Mesenchymal stem cell (in vitro differentiated cells and primary cell): ENCODE measurements at regions not wholly inside any gene's neighbourhood (a gene's known extent, or its start where the extent isn't known, plus 50 kb on each side); places are given as distances from the start of the nearest gene placed in this dataset.

Experiments used
- DNase-seq: peaks from one replicate; pipeline ENCODE4 v3.0.0-alpha.2; 2013
- H2AFZ ChIP-seq: one replicate; pipeline ENCODE4 v1.6.1; 2013; ENCODE audit warnings: low read depth, mild to moderate bottlenecking, control low read depth, inconsistent platforms, low read length, moderate library complexity
- H2AK5ac ChIP-seq: 2 replicates; pipeline ENCODE4 v1.6.1; 2013; ENCODE audit warnings: low read length, moderate library complexity, mild to moderate bottlenecking, inconsistent platforms; ENCODE audit not compliant: severe bottlenecking
- H2BK120ac ChIP-seq: one replicate; pipeline ENCODE4 v1.6.1; 2013; ENCODE audit warnings: low read depth, mild to moderate bottlenecking, inconsistent platforms, low read length, moderate library complexity
- H2BK12ac ChIP-seq, 2 experiments: one replicate each; pipeline ENCODE4 v1.6.1; 2013; ENCODE audit warnings: inconsistent platforms in 2 of 2, low read length in 2 of 2, mild to moderate bottlenecking in 2 of 2, moderate library complexity in 2 of 2, control low read depth in 1 of 2
- H2BK15ac ChIP-seq: one replicate; pipeline ENCODE4 v1.6.1; 2013; ENCODE audit warnings: mild to moderate bottlenecking, low read depth, inconsistent platforms; ENCODE audit not compliant: poor library complexity, severe bottlenecking
- H2BK5ac ChIP-seq: 2 replicates; pipeline ENCODE4 v1.6.1; 2013; ENCODE audit warnings: low read depth, mild to moderate bottlenecking, low read length, control low read depth, inconsistent platforms; ENCODE audit not compliant: poor library complexity, severe bottlenecking
- H3K14ac ChIP-seq, 2 experiments: one replicate each; pipeline ENCODE4 v1.6.1; 2013; ENCODE audit warnings: inconsistent platforms in 2 of 2, low read length in 2 of 2, control low read depth in 1 of 2, mild to moderate bottlenecking in 1 of 2, moderate library complexity in 1 of 2
- H3K18ac ChIP-seq, 2 experiments: one replicate each; pipeline ENCODE4 v1.6.1; 2013; ENCODE audit warnings: inconsistent platforms in 2 of 2, low read length in 2 of 2, control low read depth in 1 of 2, low read depth in 1 of 2, mild to moderate bottlenecking in 1 of 2
- H3K23ac ChIP-seq, 2 experiments: one replicate each; pipeline ENCODE4 v1.6.1; 2013; ENCODE audit warnings: inconsistent platforms in 2 of 2, low read length in 2 of 2, mild to moderate bottlenecking in 2 of 2, moderate library complexity in 2 of 2, control low read depth in 1 of 2
- H3K27ac ChIP-seq: 2 replicates; pipeline ENCODE4 v1.5.1; 2013; ENCODE audit warnings: mild to moderate bottlenecking, moderate library complexity, low read length, control low read depth, inconsistent platforms; ENCODE audit not compliant: poor library complexity, severe bottlenecking
- H3K27me3 ChIP-seq, 2 experiments: 2 replicates each; pipeline versions ENCODE4 v1.6.1 to v1.7.0; 2013; ENCODE audit warnings: low read length in 2 of 2, mild to moderate bottlenecking in 2 of 2, moderate library complexity in 2 of 2, control low read depth in 1 of 2, inconsistent platforms in 1 of 2; ENCODE audit not compliant: control insufficient read depth in 1 of 2, insufficient read depth in 1 of 2
- H3K36me3 ChIP-seq, 2 experiments: 2 replicates each; pipeline versions ENCODE4 v1.6.1 to v1.7.0; 2013; ENCODE audit warnings: low read length in 2 of 2, control low read depth in 1 of 2, inconsistent platforms in 1 of 2, low read depth in 1 of 2, mild to moderate bottlenecking in 1 of 2; ENCODE audit not compliant: insufficient read depth in 2 of 2, control insufficient read depth in 1 of 2
- H3K4ac ChIP-seq, 2 experiments: one replicate each; pipeline ENCODE4 v1.6.1; 2013; ENCODE audit warnings: inconsistent platforms in 2 of 2, low read length in 2 of 2, mild to moderate bottlenecking in 2 of 2, moderate library complexity in 2 of 2, control low read depth in 1 of 2, low read depth in 1 of 2
- H3K4me1 ChIP-seq: 2 replicates; pipeline ENCODE4 v1.6.1; 2013; ENCODE audit warnings: low read depth, low read length, control low read depth; ENCODE audit not compliant: control insufficient read depth, insufficient read depth
- H3K4me2 ChIP-seq: 2 replicates; pipeline ENCODE4 v1.6.1; 2013; ENCODE audit warnings: low read length, mild to moderate bottlenecking, inconsistent platforms; ENCODE audit not compliant: poor library complexity, severe bottlenecking
- H3K4me3 ChIP-seq, 2 experiments: 2 replicates each; pipeline versions ENCODE4 v1.5.1 to v1.7.0; 2013; ENCODE audit warnings: low read length in 2 of 2, mild to moderate bottlenecking in 2 of 2, control low read depth in 1 of 2, low read depth in 1 of 2; ENCODE audit not compliant: insufficient read depth in 1 of 2
- H3K79me1 ChIP-seq: replicated peaks from 2 replicates; pipeline ENCODE4 v1.6.1; 2013; ENCODE audit warnings: mild to moderate bottlenecking, control low read depth, low read length, inconsistent platforms; ENCODE audit not compliant: poor library complexity, severe bottlenecking
- H3K9ac ChIP-seq: 2 replicates; pipeline ENCODE4 v1.7.0; 2013; ENCODE audit warnings: mild to moderate bottlenecking, low read length, moderate library complexity
- H3K9me3 ChIP-seq: 2 replicates; pipeline ENCODE4 v1.7.0; 2013; ENCODE audit warnings: mild to moderate bottlenecking, low read length; ENCODE audit not compliant: control insufficient read depth
- H4K8ac ChIP-seq: one replicate; pipeline ENCODE4 v1.6.1; 2013; ENCODE audit warnings: inconsistent platforms, mild to moderate bottlenecking, low read length, moderate library complexity
- H4K91ac ChIP-seq: one replicate; pipeline ENCODE4 v1.6.1; 2013; ENCODE audit warnings: mild to moderate bottlenecking, low read length, inconsistent platforms
- WGBS: methylation state at CpG from one replicate; pipeline ENCODE4 v1.1.7; 2013; ENCODE audit warnings: mixed read lengths; 5-methylcytosine and 5-hydroxymethylcytosine counted together

- 80% methylated on average over 3 of the region's 3 CpGs for WGBS
- Histone ChIP-seq H3K79me1 (no peaks in the 10 kb centered on the region), H3K4ac (no peak overlapping the region), H3K4me2 (no peak overlapping the region), H2BK120ac (no peak overlapping the region), H3K23ac (no peak overlapping the region), H3K9ac (no peak overlapping the region), H4K91ac (no peak overlapping the region), H3K9me3 (no peaks in the 10 kb centered on the region), H3K27ac (no peak overlapping the region), H3K18ac (no peak overlapping the region), H3K14ac (no peak overlapping the region), H2AFZ (no peak overlapping the region), H3K4me1 (peaks cover 2% of the 10 kb centered on the region), H4K8ac (no peak overlapping the region), H3K4me3 (no peak overlapping the region), H2AK5ac (no peak overlapping the region), H2BK5ac (no peak overlapping the region), H3K27me3 (no peaks in the 10 kb centered on the region), H2BK15ac (no peak overlapping the region), H3K36me3 (no peaks in the 10 kb centered on the region), H2BK12ac (no peak overlapping the region)
- DNase-seq = no peak
Measured at GRCh38 chr7:12861070-12861469, 173.6 kb downstream of the ARL4A start.

DNA sequence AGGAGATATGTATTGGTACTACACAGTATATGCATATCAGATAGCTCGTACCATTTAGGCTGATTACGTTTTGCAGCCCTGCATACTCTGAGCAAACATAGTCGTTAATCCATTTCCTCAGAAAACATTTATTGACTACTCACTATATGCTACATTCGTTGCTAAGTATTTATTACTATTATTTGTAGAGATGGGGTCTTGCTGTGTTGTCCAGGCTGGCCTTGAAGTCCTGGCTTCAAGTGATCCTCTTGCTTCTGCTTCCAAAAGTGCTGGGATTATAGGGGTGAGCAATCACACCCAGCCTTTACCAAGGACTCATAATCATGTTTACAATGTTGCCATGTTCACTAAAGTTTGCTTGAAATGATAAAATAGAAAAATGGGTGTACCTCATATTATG, 174.7 kb downstream of the ARL4A start:
- no peak overlapping the region for H3K4ac ChIP-seq
- no peak overlapping the region for H3K27ac ChIP-seq
- no peak overlapping the region for H2BK12ac ChIP-seq
- peaks cover 2% of the 10 kb centered on the region for H3K4me1 ChIP-seq
- no peaks in the 10 kb centered on the region for H3K9me3 ChIP-seq
- H3K14ac ChIP-seq = no peak overlapping the region
- 50% methylated on average over 2 of the region's 4 CpGs for WGBS
- no peak overlapping the region for H3K23ac ChIP-seq
- no peak overlapping the region for H2BK15ac ChIP-seq
- no peak overlapping the region for H2AK5ac ChIP-seq
- no peak overlapping the region for H3K9ac ChIP-seq
- H3K4me2 ChIP-seq = no peak overlapping the region
- H3K18ac ChIP-seq = no peak overlapping the region
- H3K36me3 ChIP-seq = no peaks in the 10 kb centered on the region
- no peak overlapping the region for H2BK120ac ChIP-seq
- H4K91ac ChIP-seq = no peak overlapping the region
- no peaks in the 10 kb centered on the region for H3K27me3 ChIP-seq
- H4K8ac ChIP-seq = no peak overlapping the region
- no peak overlapping the region for H2AFZ ChIP-seq
- no peak overlapping the region for H3K4me3 ChIP-seq
- DNase-seq = no peak
- H2BK5ac ChIP-seq = no peak overlapping the region
- H3K79me1 ChIP-seq = no peaks in the 10 kb centered on the region

DNA sequence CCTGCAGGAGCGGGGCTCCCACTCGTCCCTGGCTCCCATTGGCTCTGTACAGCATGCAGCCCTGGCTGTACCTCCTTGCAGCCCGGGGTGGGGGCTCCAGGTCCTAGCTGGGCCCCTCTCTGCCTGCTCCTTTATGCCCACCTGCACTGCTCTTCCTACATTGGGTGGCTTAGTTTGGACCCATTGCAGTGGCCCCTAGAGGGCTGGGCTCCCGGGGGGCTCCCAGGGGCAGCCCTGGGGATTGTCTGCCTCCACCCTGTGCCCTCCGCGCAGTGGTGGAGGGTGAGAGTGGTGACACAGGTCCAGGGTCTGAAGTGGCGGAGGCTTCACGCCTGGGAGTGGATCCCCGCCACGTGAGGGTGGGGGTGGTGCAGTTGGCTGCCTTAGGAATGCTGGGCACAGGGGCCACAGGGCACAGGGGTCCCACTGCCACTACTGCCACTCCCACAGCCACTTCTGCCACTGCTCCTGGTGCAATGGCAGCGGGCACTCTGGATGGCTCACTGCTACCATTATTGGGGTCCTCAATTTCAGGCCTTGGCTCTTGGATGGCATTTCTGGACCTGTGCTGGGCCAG, 177.1 kb downstream of the ARL4A start:
- Histone ChIP-seq H3K4me3 (no peak overlapping the region), H2BK5ac (no peak overlapping the region), H4K8ac (no peak overlapping the region), H2BK120ac (no peak overlapping the region), H3K4me1 (peaks cover 2% of the 10 kb centered on the region), H3K9ac (no peak overlapping the region), H3K79me1 (no peaks in the 10 kb centered on the region), H2BK12ac (no peak overlapping the region), H2BK15ac (no peak overlapping the region), H3K9me3 (no peaks in the 10 kb centered on the region), H4K91ac (peak overlapping the region; percentile 18), H2AFZ (no peak overlapping the region), H3K36me3 (no peaks in the 10 kb centered on the region), H3K18ac (no peak overlapping the region), H3K4me2 (no peak overlapping the region), H3K27me3 (no peaks in the 10 kb centered on the region), H3K23ac (no peak overlapping the region), H3K4ac (no peak overlapping the region), H3K14ac (no peak overlapping the region), H3K27ac (no peak overlapping the region), H2AK5ac (no peak overlapping the region)
- DNase-seq = no peak
- 81% methylated on average over 10 of the region's 11 CpGs for WGBS

GRCh38 chr7:12865593-12865992, 178.2 kb downstream of the ARL4A start:
- no peak overlapping the region for H3K4ac ChIP-seq
- 98% methylated on average over 2 of the region's 2 CpGs for WGBS

More at GRCh38 chr7:12865593-12865992, 178.2 kb downstream of the ARL4A start:
- Histone ChIP-seq H3K79me1 (no peaks in the 10 kb centered on the region), H3K18ac (no peak overlapping the region), H3K9me3 (no peaks in the 10 kb centered on the region), H3K27ac (no peak overlapping the region), H4K8ac (no peak overlapping the region), H2AK5ac (no peak overlapping the region), H3K36me3 (no peaks in the 10 kb centered on the region), H3K4me3 (no peak overlapping the region), H2BK120ac (no peak overlapping the region), H4K91ac (no peak overlapping the region), H2BK12ac (no peak overlapping the region), H3K14ac (no peak overlapping the region), H2BK5ac (no peak overlapping the region), H2AFZ (no peak overlapping the region), H3K4me2 (no peak overlapping the region), H3K9ac (no peak overlapping the region), H2BK15ac (no peak overlapping the region), H3K4me1 (peaks cover 2% of the 10 kb centered on the region), H3K23ac (no peak overlapping the region), H3K27me3 (no peaks in the 10 kb centered on the region)
- no peak for DNase-seq
